Stimulated activated CD4-positive, alpha-beta T cell treated with anti-CD3 and anti-CD28 coated beads, TNF-alpha, amount 100 ng/mL, for 24 hours (primary cell): ENCODE measurements at regions not wholly inside any gene's neighbourhood (a gene's known extent, or its start where the extent isn't known, plus 50 kb on each side); places are given as distances from the start of the nearest gene placed in this dataset.

Experiments used
- DNase-seq, 3 experiments: peaks; one replicate each; pipeline ENCODE4 v3.0.0-alpha.2; 2020; ENCODE audit warnings: low read depth in 3 of 3

- no peak for DNase-seq
These were observed 147.2 kb downstream of the C9orf50 start for GRCh38 chr9:129473523-129474244.

GRCh38 chr9:129472651-129473102 is 148.2 kb downstream of the C9orf50 start:
- DNase-seq: no peak

DNA sequence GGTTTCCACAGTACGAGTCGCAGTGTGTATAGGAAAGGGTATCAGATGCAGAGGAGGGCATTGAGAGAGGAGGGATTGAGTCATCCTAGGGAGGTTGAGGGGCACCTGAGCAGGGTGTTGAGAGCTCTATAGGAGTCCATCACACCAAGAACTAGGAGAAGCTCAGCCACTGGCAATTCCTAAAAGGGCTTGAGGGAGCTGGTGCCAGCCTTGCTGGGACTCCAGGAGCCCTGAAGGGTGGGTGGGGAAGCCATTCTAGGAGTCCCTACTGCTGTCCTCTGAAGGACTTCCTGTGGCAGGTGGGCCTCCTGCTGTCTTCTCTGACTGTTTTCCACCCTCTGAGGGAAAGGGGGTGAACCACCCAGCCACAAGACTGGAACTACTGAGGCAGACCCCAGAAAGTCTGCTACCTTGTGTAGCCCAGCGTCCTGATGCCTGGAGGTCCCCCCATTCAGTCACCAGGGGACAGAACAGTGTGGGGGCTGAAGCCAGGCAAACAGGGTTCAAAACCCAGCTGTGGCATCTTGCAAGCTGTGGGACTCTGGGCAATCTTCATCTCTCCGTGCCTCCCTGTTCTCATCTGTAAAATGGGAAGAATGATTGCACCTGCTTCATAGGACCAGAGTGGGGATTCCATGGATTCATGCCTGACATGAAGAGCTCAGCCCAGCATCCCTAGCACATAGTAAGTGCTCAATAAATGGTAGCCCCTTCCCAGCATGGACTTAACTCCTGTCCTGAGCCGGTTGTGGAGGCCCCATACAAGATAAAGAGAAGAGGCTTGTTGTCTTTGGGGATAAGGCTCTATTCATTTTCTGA is 149.5 kb downstream of the C9orf50 start:
- no peak for DNase-seq

DNA sequence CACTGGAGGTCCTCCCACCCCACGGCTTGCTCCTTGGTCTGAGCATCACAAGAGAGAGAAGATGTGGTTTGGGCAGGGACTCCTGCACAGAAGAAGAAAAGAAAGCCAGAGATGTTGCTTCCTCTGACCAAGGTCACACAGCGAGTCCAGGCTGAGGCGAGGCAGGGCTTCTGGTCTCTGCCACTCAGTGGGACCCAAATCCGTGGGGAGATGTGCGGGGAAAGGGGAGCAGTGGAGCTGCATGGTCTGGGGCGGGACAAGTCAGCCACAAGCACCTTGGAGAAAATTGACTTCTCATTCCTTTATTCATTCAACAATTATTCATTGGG is 150.9 kb downstream of the C9orf50 start:
- DNase-seq: no peak

DNA sequence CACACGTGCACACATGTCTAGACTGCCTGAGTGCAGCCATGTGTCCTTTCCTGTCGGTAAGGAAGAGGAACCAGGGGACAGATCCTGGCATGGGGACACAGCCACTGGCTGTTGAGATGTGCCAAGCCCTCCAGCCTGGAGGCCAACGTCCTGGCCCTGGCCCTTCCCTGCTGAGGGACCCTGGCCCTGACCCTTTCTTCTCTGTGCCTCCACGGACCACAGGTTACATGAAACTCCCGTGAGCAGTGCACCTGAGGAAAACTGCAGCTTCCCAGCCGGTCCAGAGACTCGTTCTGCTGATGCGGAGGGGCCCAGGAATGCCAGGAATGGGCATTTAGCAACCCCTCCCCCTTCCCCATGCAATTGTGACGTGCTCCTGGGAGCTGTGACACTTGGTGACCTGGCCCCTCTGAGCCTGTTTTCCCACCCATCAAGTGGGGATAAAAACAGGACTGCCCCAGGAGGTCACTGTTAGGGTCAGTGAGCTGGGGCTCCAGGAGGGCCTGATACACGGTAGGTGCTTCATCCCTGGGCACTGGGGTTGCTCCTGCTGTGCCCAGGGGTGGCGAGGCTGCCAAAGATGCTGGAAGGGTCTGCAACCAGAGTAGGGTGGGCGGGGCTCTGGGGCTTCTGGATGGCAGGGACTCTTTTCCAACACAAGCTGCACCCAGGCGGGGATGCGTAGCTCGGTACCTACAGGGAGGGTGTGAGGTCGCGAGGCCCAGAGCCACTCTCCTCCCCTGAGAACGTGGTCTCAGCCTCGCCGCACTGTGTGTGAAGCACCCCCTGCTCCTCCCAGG is 151.5 kb downstream of the C9orf50 start:
- no peak for DNase-seq

- no peak for DNase-seq
These were observed 152.9 kb downstream of the C9orf50 start for GRCh38 chr9:129467739-129468666.

DNA sequence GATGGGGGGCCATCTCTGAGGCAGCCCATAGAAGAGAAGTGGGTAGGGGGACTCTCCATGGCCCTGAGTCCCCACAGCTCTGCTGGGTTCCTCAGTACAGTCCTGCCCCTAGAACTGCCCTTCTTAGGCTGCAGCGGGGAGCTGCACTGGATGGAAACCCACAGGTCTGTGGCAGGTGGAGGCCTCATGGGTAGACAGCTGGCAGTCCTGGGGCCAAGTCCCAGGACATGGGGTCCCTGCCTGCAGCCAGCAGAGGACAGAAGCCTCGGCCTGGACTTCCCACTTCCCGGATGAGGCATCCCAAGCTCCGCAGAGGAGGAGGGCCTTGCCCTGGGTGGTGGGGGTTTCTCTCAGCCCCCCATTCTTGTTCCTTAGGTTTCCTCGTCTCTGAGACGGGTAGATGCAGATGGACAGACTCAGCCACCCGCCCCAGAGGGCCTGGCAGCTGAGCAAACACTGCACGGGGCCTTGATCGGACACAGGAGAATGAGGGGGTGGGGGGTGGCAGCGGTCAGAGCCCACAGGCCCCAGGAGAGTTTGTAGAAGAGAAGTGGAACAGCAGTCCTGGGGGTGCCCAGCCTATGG is 153.8 kb downstream of the C9orf50 start:
- DNase-seq: no peak

DNA sequence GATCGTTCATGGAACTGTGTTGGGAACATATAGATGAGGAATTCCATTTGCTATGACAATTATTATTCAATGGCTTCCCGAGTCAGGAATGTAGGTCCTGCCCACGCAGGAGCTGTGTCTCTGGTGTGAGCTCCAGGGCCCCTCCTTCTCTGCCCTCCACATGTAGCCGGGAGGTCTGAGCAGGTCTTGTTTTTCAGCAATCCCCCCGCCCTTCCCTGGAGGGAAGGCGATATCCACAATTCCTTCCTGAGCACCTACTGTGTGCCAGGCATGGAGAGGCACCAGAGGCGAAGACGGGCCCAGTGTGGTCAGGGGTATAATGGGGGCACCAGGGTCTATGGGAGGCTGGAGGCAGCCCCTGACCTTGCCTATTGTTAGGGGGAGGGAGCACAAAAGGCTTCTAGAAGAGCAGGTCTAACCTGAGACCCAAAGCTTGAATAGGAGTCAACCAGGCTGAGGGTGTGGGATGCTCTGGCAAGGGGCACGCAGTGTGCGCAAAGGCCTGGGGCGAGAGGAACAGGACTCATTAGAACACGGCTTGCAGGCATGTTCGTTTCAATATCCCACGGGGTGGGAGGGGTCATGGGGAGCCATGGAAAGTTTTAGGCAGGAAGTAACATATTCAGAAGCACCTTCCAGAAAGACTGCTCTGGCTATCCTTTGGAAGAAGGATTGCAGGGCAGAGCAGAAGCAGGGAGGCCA is 154.9 kb downstream of the C9orf50 start:
- DNase-seq: no peak

DNA sequence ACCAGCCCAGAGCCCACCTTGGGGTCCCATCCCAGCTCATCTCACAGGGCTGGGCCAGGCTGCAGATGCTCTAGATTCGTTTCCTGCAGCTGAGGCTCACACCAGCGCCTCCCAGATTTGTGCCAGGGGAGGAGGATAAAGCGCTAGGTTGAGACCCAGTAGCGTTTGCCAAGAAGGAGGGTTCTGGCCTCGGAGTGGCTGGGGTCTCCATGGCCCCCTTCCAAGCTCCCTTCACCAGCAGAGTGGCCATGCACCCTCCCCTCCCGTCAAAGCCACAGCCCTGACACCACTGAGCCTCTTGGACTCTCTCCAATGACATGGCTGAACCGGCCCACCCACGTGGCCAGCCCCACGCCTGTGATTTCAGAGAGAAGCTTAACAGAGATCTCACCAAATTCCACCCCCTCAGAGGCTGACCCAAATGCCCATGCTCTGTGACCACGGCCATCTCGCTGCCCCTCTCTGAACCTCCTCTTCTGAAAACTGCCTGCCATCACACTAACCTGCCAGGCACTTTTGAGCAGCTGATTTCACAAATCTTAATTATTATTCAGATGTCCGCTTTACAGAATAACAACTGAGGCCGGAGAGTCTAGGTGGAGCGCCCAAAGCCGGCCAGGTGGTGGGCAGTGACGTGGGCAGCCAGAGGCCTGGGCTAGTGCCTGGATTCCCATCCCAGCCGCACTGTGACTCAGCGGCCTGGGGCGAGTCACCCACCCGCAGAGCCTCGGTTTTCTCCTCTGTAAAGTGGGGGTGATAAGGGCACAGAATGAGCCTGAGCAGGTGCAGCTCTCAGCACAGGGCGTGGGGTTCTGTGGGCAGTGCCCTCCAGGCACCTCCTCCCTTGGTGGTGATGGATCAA is 155.7 kb downstream of the C9orf50 start:
- no peak for DNase-seq

DNA sequence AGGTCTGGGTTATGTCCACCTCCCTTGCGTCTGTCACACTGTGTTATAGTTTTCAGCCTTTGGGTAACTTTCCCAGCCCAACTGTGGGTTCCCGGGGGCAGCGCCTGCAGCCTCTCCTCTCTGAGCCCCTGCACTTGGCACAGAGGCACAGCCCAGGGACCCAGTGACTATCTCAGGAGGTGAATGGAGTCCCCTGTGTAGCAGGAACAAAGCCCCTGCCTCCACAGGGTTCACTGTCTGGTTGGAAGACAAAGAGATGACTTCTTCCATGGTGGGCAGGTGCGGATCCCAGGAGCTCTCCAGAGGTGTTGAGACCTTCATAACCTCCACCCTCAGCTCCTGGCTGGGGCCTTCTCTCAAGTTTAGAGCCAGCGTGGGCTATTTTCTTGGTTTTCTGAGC is 156.9 kb downstream of the C9orf50 start:
- DNase-seq: no peak

DNA sequence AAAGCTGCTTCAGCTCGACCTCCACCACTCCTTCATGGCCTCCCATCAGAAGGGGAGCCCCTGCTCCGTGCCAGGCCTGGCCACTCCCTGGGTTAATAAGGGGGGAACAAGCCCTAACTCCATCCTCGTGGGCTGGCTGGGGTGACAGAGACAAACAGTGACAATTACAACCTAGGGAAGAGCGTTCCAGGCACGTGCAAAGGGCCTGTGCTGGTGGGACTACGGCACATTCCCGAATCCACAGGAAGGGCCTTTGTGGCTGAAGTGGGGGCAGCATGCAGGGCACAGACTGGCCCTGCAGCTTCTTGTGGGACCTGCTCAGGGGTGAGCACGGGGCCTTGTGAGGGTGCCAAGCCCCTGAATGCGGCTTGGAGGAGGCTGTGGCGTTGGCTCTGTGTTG is 157.4 kb downstream of the C9orf50 start:
- DNase-seq: no peak

DNA sequence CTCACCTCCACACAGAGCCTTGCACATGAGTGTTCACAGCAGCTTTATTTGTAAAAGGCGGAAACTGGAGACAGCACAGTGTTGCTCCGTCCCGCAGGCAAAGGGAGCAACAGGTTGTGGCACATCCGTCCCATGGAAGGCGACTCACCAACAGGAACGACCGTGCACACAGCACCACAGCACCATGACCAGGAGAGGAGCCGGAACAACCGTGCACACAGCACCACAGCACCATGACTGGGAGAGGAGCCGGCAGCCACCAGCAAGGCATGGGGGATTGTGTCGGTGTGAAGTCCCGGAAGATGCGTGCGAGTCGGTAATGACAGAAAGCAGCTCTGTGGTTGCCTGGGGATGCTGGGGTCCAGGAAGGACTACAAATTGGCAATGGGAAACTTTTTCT is 158.5 kb downstream of the C9orf50 start:
- DNase-seq: no peak

GRCh38 chr9:129460323-129461261 is 160.3 kb downstream of the C9orf50 start:
- DNase-seq: peak; percentile 75 to 89 (median 79)

GRCh38 chr9:129459547-129460322 is 161.2 kb downstream of the C9orf50 start:
- DNase-seq: peak in 1 of 3 experiments; percentile 67

GRCh38 chr9:129458663-129459546 is 162.0 kb downstream of the C9orf50 start:
- DNase-seq: no peak

GRCh38 chr9:129458155-129458661 is 162.7 kb downstream of the C9orf50 start:
- peak in 1 of 3 experiments; percentile 32 for DNase-seq
